Gastrocnemius medialis (tissue), 4 donors: ENCODE measurements at regions not wholly inside any gene's neighbourhood (a gene's known extent, or its start where the extent isn't known, plus 50 kb on each side); places are given as distances from the start of the nearest gene placed in this dataset.
"Not testable (repeated sequence)": the region's sequence is repeated elsewhere in the genome, so short reads cannot be mapped to it uniquely, and the experiment has no call there.

Source experiments
- ATAC-seq, 2 donors: fragments of 150-250 bp; one replicate each; pipeline ENCODE4 v1.9.1; 2016
- DNase-seq, 2 donors: peaks; one replicate each; pipeline ENCODE4 v3.0.0-alpha.2; 2019
- H3K27ac ChIP-seq, 4 donors: fragments of 200-600 bp; sonication (generic); 1 replicate in 1 of 4; 2 replicates in 3 of 4; pipeline ENCODE4 v1.5.1; 2016 to 2018; ENCODE audit warnings: mild to moderate bottlenecking in 2 of 4, moderate library complexity in 1 of 4
- H3K27me3 ChIP-seq, 3 donors: fragments of 200-600 bp; sonication (generic) in 2 of 3; 1 replicate in 1 of 3; 2 replicates in 2 of 3; pipeline versions ENCODE4 v1.5.1 to v1.6.0; 2016 to 2019; ENCODE audit warnings: mild to moderate bottlenecking in 1 of 3, moderate library complexity in 1 of 3
- H3K36me3 ChIP-seq, 2 donors: fragments of 200-600 bp; sonication (generic) in 1 of 2; one replicate each; pipeline ENCODE4 v1.5.1; 2017 to 2018
- H3K4me1 ChIP-seq, 2 donors: fragments of 200-600 bp; sonication (generic) in 1 of 2; one replicate each; pipeline ENCODE4 v1.5.1; 2016 to 2017; ENCODE audit warnings: mild to moderate bottlenecking in 2 of 2
- H3K4me3 ChIP-seq, 4 donors: fragments of 200-600 bp; sonication (generic) in 3 of 4; 1 replicate in 1 of 4; 2 replicates in 3 of 4; pipeline ENCODE4 v1.5.1; 2016 to 2019; ENCODE audit warnings: mild to moderate bottlenecking in 2 of 4
- H3K9me3 ChIP-seq, 3 donors: fragments of 200-600 bp; sonication (generic) in 2 of 3; 1 replicate in 1 of 3; 2 replicates in 2 of 3; pipeline ENCODE4 v1.5.1; 2016 to 2019
- CTCF ChIP-seq, 5 experiments: fragments of 450-650 bp in 3 of 5; fragments of 200-600 bp in 2 of 5; sonication (generic) in 2 of 5; IDR thresholded peaks in 4 of 5; conservative IDR thresholded peaks in 1 of 5; 1 replicate in 4 of 5; 2 replicates in 1 of 5; pipeline ENCODE4 v1.5.1; 2016 to 2019; ENCODE audit warnings: antibody characterized with exemption in 5 of 5, mild to moderate bottlenecking in 3 of 5, moderate library complexity in 3 of 5
- POLR2A ChIP-seq, 2 donors: fragments of 450-650 bp; IDR thresholded peaks; one replicate each; pipeline ENCODE4 v1.6.1; 2017; ENCODE audit warnings: antibody characterized with exemption in 2 of 2, mild to moderate bottlenecking in 2 of 2, moderate library complexity in 2 of 2
- in situ Hi-C, 4 donors: fragments of 200-750 bp; cut with MboI; loops; one replicate each; pipeline versions ENCODE4 v1.15.0 to v1.8.0; 2017; ENCODE audit warnings: low sequenced_read_pairs in 4 of 4
- intact Hi-C: fragments of 100-400 bp; cut with DNase I; formaldehyde crosslinking; loops from one replicate; pipeline ENCODE4 v1.15.1; 2023; ENCODE audit warnings: low total_unique reads

- H3K4me1 ChIP-seq, H3K27me3 ChIP-seq, in situ Hi-C loops, H3K9me3 ChIP-seq, H3K4me3 ChIP-seq, ATAC-seq, intact Hi-C loops, H3K36me3 ChIP-seq, DNase-seq, H3K27ac ChIP-seq: not testable (repeated sequence)
Observed at GRCh38 chr14:106750089-106750488, 1223.7 kb downstream of the TMEM121 start.

- H3K36me3 ChIP-seq, H3K4me3 ChIP-seq, H3K9me3 ChIP-seq, intact Hi-C loops, ATAC-seq, H3K27me3 ChIP-seq, in situ Hi-C loops, DNase-seq, H3K4me1 ChIP-seq, H3K27ac ChIP-seq: not testable (repeated sequence)
Observed at GRCh38 chr14:106753751-106754150, 1227.4 kb downstream of the TMEM121 start.

- ATAC-seq, H3K4me3 ChIP-seq, in situ Hi-C loops, H3K36me3 ChIP-seq, intact Hi-C loops, H3K4me1 ChIP-seq, H3K9me3 ChIP-seq, H3K27me3 ChIP-seq, H3K27ac ChIP-seq, DNase-seq: not testable (repeated sequence)
Observed at GRCh38 chr14:106757444-106757843, 1231.1 kb downstream of the TMEM121 start.

- DNase-seq, H3K27ac ChIP-seq, ATAC-seq, H3K4me1 ChIP-seq, H3K27me3 ChIP-seq, H3K36me3 ChIP-seq, H3K9me3 ChIP-seq, H3K4me3 ChIP-seq, intact Hi-C loops: not testable (repeated sequence)
- in situ Hi-C loops: loop anchor here in 1 of 4 donors (10.0 kb wide), 1 partner anchor 47 kb away; no protein-coding TSS in a partner anchor
Observed at GRCh38 chr14:106761886-106762816, 1235.8 kb downstream of the TMEM121 start.

- H3K27me3 ChIP-seq, H3K4me1 ChIP-seq, H3K27ac ChIP-seq, H3K36me3 ChIP-seq, H3K4me3 ChIP-seq, H3K9me3 ChIP-seq, DNase-seq, ATAC-seq, intact Hi-C loops: not testable (repeated sequence)
- TF ChIP-seq CTCF (IDR thresholded peaks at IDR 0.05 in 4 of 5, conservative IDR thresholded peaks at IDR 0.05 in 1 of 5): peak in 1 of 5 experiments; percentile 22
- in situ Hi-C loops: loop anchor here in 1 of 4 donors (10.0 kb wide), 1 partner anchor 50 kb away; no protein-coding TSS in a partner anchor
Observed at GRCh38 chr14:106764968-106765369, 1238.6 kb downstream of the TMEM121 start.

GRCh38 chr14:106766145-106766544, 1239.8 kb downstream of the TMEM121 start:
- H3K9me3 ChIP-seq: no peaks in the 10 kb centered on the region
- H3K4me3 ChIP-seq: no peak overlapping the region
- no peaks in the 10 kb centered on the region for H3K4me1 ChIP-seq
- no peak for ATAC-seq
- no peak for TF ChIP-seq POLR2A (IDR thresholded peaks at IDR 0.05)
- no peak for TF ChIP-seq CTCF (IDR thresholded peaks at IDR 0.05 in 4 of 5, conservative IDR thresholded peaks at IDR 0.05 in 1 of 5)
- in situ Hi-C loops (loop anchor here in 1 of 4 donors (10.0 kb wide), 1 partner anchor 51 kb away; no protein-coding TSS in a partner anchor), intact Hi-C loops (no loop called here)
- no peak overlapping the region for H3K27ac ChIP-seq
- no peaks in the 10 kb centered on the region for H3K36me3 ChIP-seq
- H3K27me3 ChIP-seq: no peaks in the 10 kb centered on the region
- DNase-seq: no peak

GRCh38 chr14:106766551-106767277, 1240.3 kb downstream of the TMEM121 start:
- DNase-seq: not testable (repeated sequence)

GRCh38 chr14:106768230-106768629, 1241.8 kb downstream of the TMEM121 start:
- in situ Hi-C loops: loop anchor here in 1 of 4 donors (10.0 kb wide), 1 partner anchor 53 kb away; no protein-coding TSS in a partner anchor
- DNase-seq, H3K9me3 ChIP-seq, H3K27me3 ChIP-seq, intact Hi-C loops, H3K4me1 ChIP-seq, H3K36me3 ChIP-seq, H3K27ac ChIP-seq, ATAC-seq, H3K4me3 ChIP-seq: not testable (repeated sequence)

More at GRCh38 chr14:106766551-106767277, 1240.3 kb downstream of the TMEM121 start:
- H3K36me3 ChIP-seq, H3K9me3 ChIP-seq, H3K27ac ChIP-seq, intact Hi-C loops, H3K4me3 ChIP-seq, H3K27me3 ChIP-seq, H3K4me1 ChIP-seq, ATAC-seq: not testable (repeated sequence)
- in situ Hi-C loops: loop anchor here in 1 of 4 donors (10.0 kb wide), 1 partner anchor 52 kb away; no protein-coding TSS in a partner anchor

GRCh38 chr14:106768972-106769700, 1242.8 kb downstream of the TMEM121 start:
- intact Hi-C loops, H3K9me3 ChIP-seq, H3K4me3 ChIP-seq, H3K27me3 ChIP-seq, DNase-seq, H3K36me3 ChIP-seq, ATAC-seq, H3K27ac ChIP-seq, H3K4me1 ChIP-seq: not testable (repeated sequence)
- in situ Hi-C loops: loop anchor here in 1 of 4 donors (10.0 kb wide), 1 partner anchor 54 kb away; no protein-coding TSS in a partner anchor
